ENCODE measurements at regions not wholly inside any gene's neighbourhood (a gene's known extent, or its start where the extent isn't known, plus 50 kb on each side); places are given as distances from the start of the nearest gene placed in this dataset.

GRCh38 chr12:126346087-126346486 is 1280.9 kb downstream of the AACS start:
- no peak overlapping the region for H3K4me3 Mint-ChIP-seq (ENCODE audit: low read depth, unreplicated experiment)
- CTCF ChIA-PET: no interaction called here
- no peak overlapping the region for H3K27ac Mint-ChIP-seq (ENCODE audit: unreplicated experiment)
- no peaks in the 10 kb centered on the region for H3K27me3 Mint-ChIP-seq (ENCODE audit: unreplicated experiment)
- no peaks in the 10 kb centered on the region for H3K36me3 Mint-ChIP-seq (ENCODE audit: insufficient read depth, unreplicated experiment)
- no peak for DNase-seq
- intact Hi-C loops (cut with micrococcal nuclease; ENCODE audit: unreplicated experiment): no loop called here
- BruUV-seq (replicated peaks): no TSS peak
- H3K9me3 Mint-ChIP-seq (ENCODE audit: low read depth, unreplicated experiment): peaks cover 3% of the 10 kb centered on the region
- no peaks in the 10 kb centered on the region for H3K4me1 Mint-ChIP-seq (ENCODE audit: low read depth, unreplicated experiment)
- no peak for TF ChIP-seq CTCF (IDR thresholded peaks at IDR 0.05; ENCODE audit: unreplicated experiment)

GRCh38 chr12:126347421-126347820 is 1282.2 kb downstream of the AACS start:
- CTCF ChIA-PET: no interaction called here
- H3K4me1 Mint-ChIP-seq (ENCODE audit: low read depth, unreplicated experiment): no peaks in the 10 kb centered on the region
- no TSS peak for BruUV-seq (replicated peaks)
- peaks cover 3% of the 10 kb centered on the region for H3K9me3 Mint-ChIP-seq (ENCODE audit: low read depth, unreplicated experiment)
- no peak for DNase-seq
- intact Hi-C loops (cut with micrococcal nuclease; ENCODE audit: unreplicated experiment): no loop called here
- no peak overlapping the region for H3K27ac Mint-ChIP-seq (ENCODE audit: unreplicated experiment)
- no peaks in the 10 kb centered on the region for H3K27me3 Mint-ChIP-seq (ENCODE audit: unreplicated experiment)
- no peak overlapping the region for H3K4me3 Mint-ChIP-seq (ENCODE audit: low read depth, unreplicated experiment)
- no peaks in the 10 kb centered on the region for H3K36me3 Mint-ChIP-seq (ENCODE audit: insufficient read depth, unreplicated experiment)
- TF ChIP-seq CTCF (IDR thresholded peaks at IDR 0.05; ENCODE audit: unreplicated experiment): no peak

GRCh38 chr12:126349383-126349782 is 1284.1 kb downstream of the AACS start:
- no peak for TF ChIP-seq CTCF (IDR thresholded peaks at IDR 0.05; ENCODE audit: unreplicated experiment)
- Mint-ChIP-seq H3K4me3 (ENCODE audit: low read depth, unreplicated experiment) (no peak overlapping the region), H3K4me1 (ENCODE audit: low read depth, unreplicated experiment) (no peaks in the 10 kb centered on the region), H3K27me3 (ENCODE audit: unreplicated experiment) (no peaks in the 10 kb centered on the region), H3K36me3 (ENCODE audit: insufficient read depth, unreplicated experiment) (no peaks in the 10 kb centered on the region), H3K27ac (ENCODE audit: unreplicated experiment) (no peak overlapping the region), H3K9me3 (ENCODE audit: low read depth, unreplicated experiment) (peaks cover 2% of the 10 kb centered on the region)
- no peak for DNase-seq
- CTCF ChIA-PET: no interaction called here
- intact Hi-C loops (cut with micrococcal nuclease; ENCODE audit: unreplicated experiment): no loop called here
- BruUV-seq (replicated peaks): no TSS peak

GRCh38 chr12:126353604-126354003 is 1288.4 kb downstream of the AACS start:
- peaks cover 2% of the 10 kb centered on the region for H3K9me3 Mint-ChIP-seq (ENCODE audit: low read depth, unreplicated experiment)
- no peak overlapping the region for H3K4me3 Mint-ChIP-seq (ENCODE audit: low read depth, unreplicated experiment)
- H3K4me1 Mint-ChIP-seq (ENCODE audit: low read depth, unreplicated experiment): no peaks in the 10 kb centered on the region
- no peak for DNase-seq
- H3K27me3 Mint-ChIP-seq (ENCODE audit: unreplicated experiment): no peaks in the 10 kb centered on the region
- CTCF ChIA-PET: no interaction called here
- BruUV-seq (replicated peaks): no TSS peak
- TF ChIP-seq CTCF (IDR thresholded peaks at IDR 0.05; ENCODE audit: unreplicated experiment): no peak
- H3K27ac Mint-ChIP-seq (ENCODE audit: unreplicated experiment): no peak overlapping the region
- intact Hi-C loops (cut with micrococcal nuclease; ENCODE audit: unreplicated experiment): no loop called here
- no peaks in the 10 kb centered on the region for H3K36me3 Mint-ChIP-seq (ENCODE audit: insufficient read depth, unreplicated experiment)

GRCh38 chr12:126354633-126355032 is 1289.4 kb downstream of the AACS start:
- no TSS peak for BruUV-seq (replicated peaks)
- intact Hi-C loops (cut with micrococcal nuclease; ENCODE audit: unreplicated experiment): no loop called here
- H3K36me3 Mint-ChIP-seq (ENCODE audit: insufficient read depth, unreplicated experiment): no peaks in the 10 kb centered on the region
- no peak overlapping the region for H3K27ac Mint-ChIP-seq (ENCODE audit: unreplicated experiment)
- TF ChIP-seq CTCF (IDR thresholded peaks at IDR 0.05; ENCODE audit: unreplicated experiment): no peak
- H3K27me3 Mint-ChIP-seq (ENCODE audit: unreplicated experiment): no peaks in the 10 kb centered on the region
- no peaks in the 10 kb centered on the region for H3K4me1 Mint-ChIP-seq (ENCODE audit: low read depth, unreplicated experiment)
- H3K4me3 Mint-ChIP-seq (ENCODE audit: low read depth, unreplicated experiment): no peak overlapping the region
- CTCF ChIA-PET: no interaction called here
- peaks cover 2% of the 10 kb centered on the region for H3K9me3 Mint-ChIP-seq (ENCODE audit: low read depth, unreplicated experiment)
- no peak for DNase-seq
